ENCODE measurements at regions not wholly inside any gene's neighbourhood (a gene's known extent, or its start where the extent isn't known, plus 50 kb on each side); places are given as distances from the start of the nearest gene placed in this dataset.

DNA sequence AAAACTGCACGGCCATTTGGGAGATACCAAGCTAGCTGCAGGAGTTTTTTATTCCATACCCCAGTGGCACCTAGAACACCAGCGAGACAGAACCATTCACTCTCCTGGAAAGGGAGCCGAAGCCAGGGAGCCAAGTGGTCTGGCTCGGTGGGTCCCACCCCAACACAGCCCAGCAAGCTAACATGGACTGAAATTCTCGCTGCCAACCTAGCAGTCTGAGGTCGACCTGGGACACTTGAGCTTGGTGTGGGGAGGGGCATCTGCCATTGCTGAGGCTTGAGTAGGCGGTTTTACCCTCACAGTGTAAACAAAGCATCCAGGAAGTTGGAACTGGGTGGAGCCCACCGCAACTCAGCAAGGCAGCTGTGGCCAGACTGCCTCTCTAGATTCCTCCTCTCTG, 108.9 kb upstream of the CHD1 start:
- no peaks in the 10 kb centered on the region for H4K20me1 ChIP-seq (ENCODE audit: insufficient read depth, low read length)
- no peak overlapping the region for H3K4me3 ChIP-seq (ENCODE audit: insufficient read depth, low read length)
- H2AFZ ChIP-seq (ENCODE audit: low read length) = peak overlapping the region; percentile 83
- no peak overlapping the region for H3K27ac ChIP-seq (ENCODE audit: low read depth, low read length)
- H3K79me2 ChIP-seq (ENCODE audit: insufficient read depth, low read length) = no peaks in the 10 kb centered on the region
- TF ChIP-seq, protein P1, sequence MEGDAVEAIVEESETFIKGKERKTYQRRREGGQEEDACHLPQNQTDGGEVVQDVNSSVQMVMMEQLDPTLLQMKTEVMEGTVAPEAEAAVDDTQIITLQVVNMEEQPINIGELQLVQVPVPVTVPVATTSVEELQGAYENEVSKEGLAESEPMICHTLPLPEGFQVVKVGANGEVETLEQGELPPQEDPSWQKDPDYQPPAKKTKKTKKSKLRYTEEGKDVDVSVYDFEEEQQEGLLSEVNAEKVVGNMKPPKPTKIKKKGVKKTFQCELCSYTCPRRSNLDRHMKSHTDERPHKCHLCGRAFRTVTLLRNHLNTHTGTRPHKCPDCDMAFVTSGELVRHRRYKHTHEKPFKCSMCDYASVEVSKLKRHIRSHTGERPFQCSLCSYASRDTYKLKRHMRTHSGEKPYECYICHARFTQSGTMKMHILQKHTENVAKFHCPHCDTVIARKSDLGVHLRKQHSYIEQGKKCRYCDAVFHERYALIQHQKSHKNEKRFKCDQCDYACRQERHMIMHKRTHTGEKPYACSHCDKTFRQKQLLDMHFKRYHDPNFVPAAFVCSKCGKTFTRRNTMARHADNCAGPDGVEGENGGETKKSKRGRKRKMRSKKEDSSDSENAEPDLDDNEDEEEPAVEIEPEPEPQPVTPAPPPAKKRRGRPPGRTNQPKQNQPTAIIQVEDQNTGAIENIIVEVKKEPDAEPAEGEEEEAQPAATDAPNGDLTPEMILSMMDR (IDR thresholded peaks at IDR 0.05; ENCODE audit: extremely low read depth, low read depth, low read length) = no peak
- no peaks in the 10 kb centered on the region for H3K36me3 ChIP-seq (ENCODE audit: insufficient read depth, low read length)
- no peak for DNase-seq (ENCODE audit: insufficient read length, low spot score, missing footprints)
- H3K4me2 ChIP-seq (ENCODE audit: insufficient read depth, low read length) = no peak overlapping the region
- no peaks in the 10 kb centered on the region for H3K27me3 ChIP-seq (ENCODE audit: insufficient read depth, low read length)
- no peaks in the 10 kb centered on the region for H3K9me3 ChIP-seq (ENCODE audit: low read depth, low read length)
- H3K4me1 ChIP-seq (ENCODE audit: insufficient read depth, low read length) = peaks cover 11% of the 10 kb centered on the region

- H3K27ac ChIP-seq (ENCODE audit: low read depth, low read length) = no peak overlapping the region
- no peaks in the 10 kb centered on the region for H3K9me3 ChIP-seq (ENCODE audit: low read depth, low read length)
- H3K79me2 ChIP-seq (ENCODE audit: insufficient read depth, low read length) = no peaks in the 10 kb centered on the region
- H3K4me2 ChIP-seq (ENCODE audit: insufficient read depth, low read length) = no peak overlapping the region
- H4K20me1 ChIP-seq (ENCODE audit: insufficient read depth, low read length) = no peaks in the 10 kb centered on the region
- TF ChIP-seq, protein P1 (IDR thresholded peaks at IDR 0.05; ENCODE audit: extremely low read depth, low read depth, low read length) = no peak
- H3K4me3 ChIP-seq (ENCODE audit: insufficient read depth, low read length) = no peak overlapping the region
- no peaks in the 10 kb centered on the region for H3K27me3 ChIP-seq (ENCODE audit: insufficient read depth, low read length)
- no peak overlapping the region for H2AFZ ChIP-seq (ENCODE audit: low read length)
- no peak for DNase-seq (ENCODE audit: insufficient read length, low spot score, missing footprints)
- H3K36me3 ChIP-seq (ENCODE audit: insufficient read depth, low read length) = no peaks in the 10 kb centered on the region
- peaks cover 13% of the 10 kb centered on the region for H3K4me1 ChIP-seq (ENCODE audit: insufficient read depth, low read length)
These were observed 107.1 kb upstream of the CHD1 start for GRCh38 chr5:99035942-99036341.

DNA sequence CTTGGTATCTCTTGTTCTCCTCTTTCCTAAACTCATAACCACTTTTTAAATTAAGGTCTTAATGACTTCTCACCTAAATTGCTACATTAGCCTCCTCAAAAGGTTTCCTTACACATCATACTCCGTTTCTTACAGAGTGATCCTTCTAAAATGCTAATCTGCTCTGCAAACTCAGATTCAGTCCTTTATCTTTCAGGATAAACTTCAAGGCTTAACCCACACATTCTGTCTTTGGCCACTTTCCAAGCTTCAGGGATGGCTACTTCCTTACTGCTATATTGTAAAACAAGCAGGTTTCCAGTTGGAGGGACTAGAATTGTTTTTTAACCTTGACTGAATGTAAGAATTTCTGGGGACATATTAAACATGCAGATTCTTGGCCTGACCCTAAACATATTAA, 105.5 kb upstream of the CHD1 start:
- no peaks in the 10 kb centered on the region for H4K20me1 ChIP-seq (ENCODE audit: insufficient read depth, low read length)
- no peak overlapping the region for H3K4me2 ChIP-seq (ENCODE audit: insufficient read depth, low read length)
- peak overlapping the region; percentile 1 for H2AFZ ChIP-seq (ENCODE audit: low read length)
- H3K4me1 ChIP-seq (ENCODE audit: insufficient read depth, low read length) = peaks cover 13% of the 10 kb centered on the region
- DNase-seq (ENCODE audit: insufficient read length, low spot score, missing footprints) = no peak
- no peaks in the 10 kb centered on the region for H3K36me3 ChIP-seq (ENCODE audit: insufficient read depth, low read length)
- no peak overlapping the region for H3K27ac ChIP-seq (ENCODE audit: low read depth, low read length)
- no peak overlapping the region for H3K4me3 ChIP-seq (ENCODE audit: insufficient read depth, low read length)
- TF ChIP-seq, protein P1 (IDR thresholded peaks at IDR 0.05; ENCODE audit: extremely low read depth, low read depth, low read length) = no peak
- H3K27me3 ChIP-seq (ENCODE audit: insufficient read depth, low read length) = no peaks in the 10 kb centered on the region
- H3K9me3 ChIP-seq (ENCODE audit: low read depth, low read length) = no peaks in the 10 kb centered on the region
- no peaks in the 10 kb centered on the region for H3K79me2 ChIP-seq (ENCODE audit: insufficient read depth, low read length)

GRCh38 chr5:99033014-99033900, 104.5 kb upstream of the CHD1 start:
- no peaks in the 10 kb centered on the region for H3K27me3 ChIP-seq (ENCODE audit: insufficient read depth, low read length)
- H3K27ac ChIP-seq (ENCODE audit: low read depth, low read length) = peak overlapping the region; percentile 75
- no peaks in the 10 kb centered on the region for H4K20me1 ChIP-seq (ENCODE audit: insufficient read depth, low read length)
- H3K4me3 ChIP-seq (ENCODE audit: insufficient read depth, low read length) = peak overlapping the region; percentile 75
- TF ChIP-seq, protein P1 (IDR thresholded peaks at IDR 0.05; ENCODE audit: extremely low read depth, low read depth, low read length) = no peak
- no peaks in the 10 kb centered on the region for H3K9me3 ChIP-seq (ENCODE audit: low read depth, low read length)
- H3K4me2 ChIP-seq (ENCODE audit: insufficient read depth, low read length) = peak overlapping the region; percentile 98
- H2AFZ ChIP-seq (ENCODE audit: low read length) = peak overlapping the region; percentile 99
- no peak for DNase-seq (ENCODE audit: insufficient read length, low spot score, missing footprints)
- no peaks in the 10 kb centered on the region for H3K36me3 ChIP-seq (ENCODE audit: insufficient read depth, low read length)
- peaks cover 13% of the 10 kb centered on the region for H3K4me1 ChIP-seq (ENCODE audit: insufficient read depth, low read length)
- no peaks in the 10 kb centered on the region for H3K79me2 ChIP-seq (ENCODE audit: insufficient read depth, low read length)
